Chondrocyte (in vitro differentiated cells): ENCODE measurements at regions not wholly inside any gene's neighbourhood (a gene's known extent, or its start where the extent isn't known, plus 50 kb on each side); places are given as distances from the start of the nearest gene placed in this dataset.

Source experiments
- DNase-seq: peaks from one replicate; pipeline ENCODE4 v3.0.0; 2021; ENCODE audit warnings: mixed read lengths, low spot score
- H3K27ac Mint-ChIP-seq: one replicate; pipeline ENCODE4 v1.8.0; 2021; ENCODE audit warnings: mild to moderate bottlenecking, moderate library complexity, mixed read lengths; ENCODE audit not compliant: unreplicated experiment
- H3K27me3 Mint-ChIP-seq: 2 replicates; pipeline ENCODE4 v1.8.0; 2021; ENCODE audit warnings: low read depth, mixed read lengths
- H3K36me3 Mint-ChIP-seq: 2 replicates; pipeline ENCODE4 v1.8.0; 2021; ENCODE audit warnings: low read depth, mixed read lengths
- H3K4me1 Mint-ChIP-seq: 2 replicates; pipeline ENCODE4 v1.8.0; 2021; ENCODE audit warnings: low read depth, mild to moderate bottlenecking, mixed read lengths
- H3K4me3 Mint-ChIP-seq: one replicate; pipeline ENCODE4 v1.8.0; 2021; ENCODE audit warnings: mild to moderate bottlenecking, moderate library complexity, mixed read lengths; ENCODE audit not compliant: unreplicated experiment
- H3K9me3 Mint-ChIP-seq: 2 replicates; pipeline ENCODE4 v1.8.0; 2021; ENCODE audit warnings: low read depth, mixed read lengths
- CTCF ChIP-seq: fragments of 200-600 bp; sonication (generic); IDR thresholded peaks from 2 replicates; pipeline ENCODE4 v1.5.0; 2021; ENCODE audit warnings: antibody characterized with exemption, mild to moderate bottlenecking, moderate library complexity

GRCh38 chr14:97380539-97380941, 583.4 kb downstream of the VRK1 start:
- Mint-ChIP-seq H3K36me3 (no peaks in the 10 kb centered on the region), H3K4me3 (no peak overlapping the region), H3K9me3 (peaks cover 4% of the 10 kb centered on the region), H3K27ac (no peak overlapping the region), H3K27me3 (peaks cover 2% of the 10 kb centered on the region), H3K4me1 (no peaks in the 10 kb centered on the region)
- no peak for TF ChIP-seq CTCF
- no peak for DNase-seq

DNA sequence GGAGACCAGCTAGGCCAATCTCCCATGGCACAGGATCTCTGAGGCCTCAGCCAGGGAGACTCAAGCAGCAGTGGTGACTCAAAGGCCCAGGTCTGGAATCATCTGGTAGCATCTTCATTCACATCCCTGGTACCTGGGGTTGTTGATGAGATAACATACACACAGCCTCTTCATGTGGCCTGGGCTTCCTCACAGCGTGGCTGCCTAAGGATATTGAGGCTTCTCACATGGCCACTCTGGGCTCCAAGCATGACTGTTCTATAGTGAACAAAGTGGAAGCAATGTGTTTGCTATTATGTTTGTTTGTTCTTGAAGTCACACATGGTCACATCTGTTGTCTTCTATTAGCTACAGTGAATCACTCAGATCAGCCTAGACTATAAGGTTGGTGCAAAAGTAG, 584.1 kb downstream of the VRK1 start:
- no peak for DNase-seq
- Mint-ChIP-seq H3K27ac (no peak overlapping the region), H3K4me1 (no peaks in the 10 kb centered on the region), H3K9me3 (peaks cover 4% of the 10 kb centered on the region), H3K4me3 (no peak overlapping the region), H3K36me3 (no peaks in the 10 kb centered on the region), H3K27me3 (peaks cover 2% of the 10 kb centered on the region)
- TF ChIP-seq CTCF: no peak

DNA sequence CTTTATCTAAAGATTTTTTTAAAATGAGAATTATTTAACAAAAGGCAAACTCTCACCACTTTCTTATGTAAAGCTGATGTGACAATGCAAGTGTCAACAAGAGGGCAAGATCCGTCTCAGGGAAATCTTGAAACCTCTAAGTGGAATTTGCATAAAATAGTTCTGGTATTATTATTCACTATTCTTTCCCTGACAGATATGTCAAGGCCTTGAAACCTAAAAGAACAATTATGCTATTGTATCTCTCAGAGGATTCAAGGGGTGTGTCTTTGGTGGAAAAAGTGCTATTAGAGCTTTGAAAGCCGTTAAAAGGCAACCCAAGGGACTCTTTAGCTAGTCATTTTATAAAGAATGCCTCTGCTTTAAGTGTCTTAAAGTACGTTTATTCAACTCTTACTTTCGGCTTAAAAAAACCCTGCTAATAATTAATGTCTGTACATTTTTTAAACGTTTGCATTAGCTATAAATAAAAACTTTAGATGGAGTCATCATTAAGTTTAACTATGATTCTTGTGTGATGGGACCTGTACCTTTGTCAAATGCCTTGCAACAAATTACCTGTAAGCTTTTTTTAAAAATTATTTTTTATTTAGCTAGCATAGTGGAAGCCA, 585.5 kb downstream of the VRK1 start:
- H3K27ac Mint-ChIP-seq: no peak overlapping the region
- no peak for DNase-seq
- H3K27me3 Mint-ChIP-seq: peaks cover 2% of the 10 kb centered on the region
- H3K9me3 Mint-ChIP-seq: peaks cover 4% of the 10 kb centered on the region
- TF ChIP-seq CTCF: no peak
- H3K36me3 Mint-ChIP-seq: no peaks in the 10 kb centered on the region
- H3K4me1 Mint-ChIP-seq: no peaks in the 10 kb centered on the region
- H3K4me3 Mint-ChIP-seq: no peak overlapping the region

- no peaks in the 10 kb centered on the region for H3K27me3 Mint-ChIP-seq
- H3K36me3 Mint-ChIP-seq: no peaks in the 10 kb centered on the region
- TF ChIP-seq CTCF: no peak
- no peak for DNase-seq
- H3K4me1 Mint-ChIP-seq: no peaks in the 10 kb centered on the region
- H3K27ac Mint-ChIP-seq: no peak overlapping the region
- H3K9me3 Mint-ChIP-seq: peaks cover 4% of the 10 kb centered on the region
- H3K4me3 Mint-ChIP-seq: no peak overlapping the region
These were observed 588.5 kb downstream of the VRK1 start for GRCh38 chr14:97385727-97386126.

DNA sequence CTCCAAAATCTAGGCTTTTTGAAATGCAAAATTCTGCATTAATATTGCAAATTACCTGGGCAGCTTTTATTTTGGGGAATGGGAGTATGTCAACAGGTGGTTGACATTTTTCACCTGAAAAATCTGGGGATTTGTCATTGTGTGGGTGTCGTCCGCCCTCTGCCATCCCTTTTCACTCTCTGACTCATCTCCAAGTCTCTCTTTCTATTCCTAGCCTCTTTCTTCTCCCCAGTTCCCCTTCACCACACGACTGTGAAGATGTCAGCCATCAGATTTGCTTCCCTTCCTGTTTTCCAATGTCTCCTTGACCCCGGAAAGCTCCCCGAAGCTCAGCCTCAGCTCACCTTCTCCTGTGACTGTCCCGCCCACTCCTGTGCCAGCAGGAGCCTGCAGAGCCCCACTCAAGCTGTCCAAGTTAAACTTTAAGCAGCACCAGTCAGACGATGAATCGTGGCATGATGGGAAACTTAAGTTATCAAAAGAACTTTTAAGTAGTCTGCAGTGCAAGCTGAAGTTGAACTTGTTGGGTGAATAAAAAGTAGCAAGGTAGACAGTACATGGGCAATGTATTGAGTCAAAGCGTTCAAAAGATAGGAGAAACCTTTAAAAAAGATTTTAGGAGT, 590.2 kb downstream of the VRK1 start:
- no peaks in the 10 kb centered on the region for H3K27me3 Mint-ChIP-seq
- H3K9me3 Mint-ChIP-seq: no peaks in the 10 kb centered on the region
- H3K36me3 Mint-ChIP-seq: no peaks in the 10 kb centered on the region
- no peak overlapping the region for H3K27ac Mint-ChIP-seq
- H3K4me3 Mint-ChIP-seq: no peak overlapping the region
- DNase-seq: no peak
- no peak for TF ChIP-seq CTCF
- H3K4me1 Mint-ChIP-seq: no peaks in the 10 kb centered on the region
